GM21737 (cell line): ENCODE measurements at regions not wholly inside any gene's neighbourhood (a gene's known extent, or its start where the extent isn't known, plus 50 kb on each side); places are given as distances from the start of the nearest gene placed in this dataset.
"Not testable (repeated sequence)": the region's sequence is repeated elsewhere in the genome, so short reads cannot be mapped to it uniquely, and the experiment has no call there.

Experiments used
- ATAC-seq: cut with Tn5 transposase; IDR thresholded peaks from one replicate; pipeline ENCODE4 v1.9.1; 2021; ENCODE audit warnings: mild to moderate bottlenecking, moderate library complexity; ENCODE audit not compliant: unreplicated experiment

DNA sequence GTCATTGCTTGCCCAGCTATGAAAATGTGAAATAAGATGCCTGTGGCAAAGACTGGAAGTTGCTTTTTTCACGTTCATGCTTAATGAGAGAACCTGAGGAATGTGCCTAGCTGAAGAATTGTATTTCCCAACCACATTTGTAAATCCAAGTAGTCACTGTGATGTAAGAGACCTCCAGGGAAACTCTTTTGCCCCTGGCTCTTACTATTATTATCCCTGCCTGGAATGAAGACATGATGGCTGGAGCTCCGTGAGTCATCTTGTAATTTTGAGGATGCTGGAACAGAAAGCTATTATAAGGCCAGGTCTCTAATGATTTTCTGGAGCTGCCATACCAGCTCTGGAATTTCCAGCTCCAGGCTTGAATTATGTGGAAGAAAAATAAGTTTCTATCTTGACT, 894.3 kb downstream of the DIAPH3 start:
- no peak for ATAC-seq

DNA sequence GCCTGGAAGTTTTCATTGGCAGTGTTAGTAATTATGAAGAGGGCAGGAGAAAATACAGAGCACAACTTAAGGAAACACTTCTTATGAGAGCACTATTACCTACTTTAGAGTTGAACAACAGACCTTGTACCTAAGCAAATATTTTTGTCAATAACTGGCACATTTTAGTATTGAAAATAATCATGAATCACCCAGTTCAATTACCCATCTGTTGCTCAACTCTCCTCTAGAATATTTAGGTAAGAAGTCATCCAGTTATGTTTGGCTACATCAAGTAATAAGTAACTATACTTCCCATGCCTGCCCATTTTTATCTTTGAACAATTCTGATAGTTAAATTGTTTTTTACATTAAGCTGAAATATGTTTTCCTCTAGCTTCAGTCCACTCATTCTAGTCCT, 893.4 kb downstream of the DIAPH3 start:
- no peak for ATAC-seq

- peak; percentile 66 for ATAC-seq
These were observed 888.6 kb downstream of the DIAPH3 start for GRCh38 chr13:59274958-59275727.

DNA sequence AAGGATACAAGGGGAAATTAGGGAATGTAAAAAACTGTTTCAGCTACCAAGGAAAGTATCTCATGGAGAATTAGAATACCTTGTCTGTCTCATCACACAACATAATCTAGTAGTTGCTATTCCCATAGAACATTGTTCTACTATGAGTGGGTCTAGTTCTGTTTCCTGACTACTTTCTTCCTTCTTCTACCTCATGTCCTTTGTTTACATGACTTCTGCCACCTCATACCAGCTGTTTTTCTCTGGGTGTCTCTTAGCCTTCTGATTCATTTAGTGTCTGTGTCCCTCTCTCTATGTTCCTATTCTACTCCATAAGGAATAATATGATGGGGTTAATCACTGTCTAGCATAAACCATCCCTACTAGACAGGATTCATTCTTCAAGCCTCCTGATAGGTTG, 887.3 kb downstream of the DIAPH3 start:
- no peak for ATAC-seq

GRCh38 chr13:59277106-59277505, 886.6 kb downstream of the DIAPH3 start:
- ATAC-seq: no peak

DNA sequence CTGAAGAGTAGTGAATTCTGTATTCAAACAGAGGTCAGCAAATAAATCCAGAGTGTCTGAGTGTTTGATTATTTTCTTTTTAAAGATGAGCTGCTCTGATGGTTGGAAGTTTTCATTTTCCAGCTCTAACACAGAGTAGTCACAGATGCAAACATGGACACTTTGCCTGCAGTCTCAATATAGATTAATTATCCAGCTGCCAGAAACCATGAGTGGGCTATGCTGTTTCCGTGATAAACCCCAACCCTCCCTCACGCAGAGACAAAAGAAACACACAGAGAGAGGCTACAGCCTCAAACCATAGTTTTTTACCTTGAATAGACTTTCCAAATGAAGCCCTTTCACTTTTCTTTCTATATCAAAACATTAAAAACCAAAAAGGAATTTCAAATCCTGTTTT, 884.7 kb downstream of the DIAPH3 start:
- ATAC-seq: no peak

GRCh38 chr13:59279576-59279975, 884.2 kb downstream of the DIAPH3 start:
- no peak for ATAC-seq

DNA sequence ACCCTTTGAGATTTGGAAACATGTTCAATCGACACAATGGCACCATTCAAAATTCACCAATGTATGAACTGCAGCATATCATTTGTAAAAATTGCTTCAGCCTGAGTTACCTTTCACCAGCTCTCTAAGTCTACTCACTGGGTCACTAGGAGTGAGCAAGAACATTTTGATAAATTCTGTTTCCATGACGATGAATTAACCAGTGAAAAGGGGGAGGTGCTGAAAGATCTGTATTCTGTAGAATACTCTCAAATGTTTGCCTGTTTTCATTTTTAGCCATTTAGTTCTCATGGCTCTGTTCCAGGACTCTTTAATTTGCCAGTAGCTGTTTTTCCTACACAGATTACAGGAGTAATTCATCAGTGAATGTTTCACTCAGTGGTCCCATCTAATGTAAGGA, 883.4 kb downstream of the DIAPH3 start:
- no peak for ATAC-seq

- no peak for ATAC-seq
These were observed 882.3 kb downstream of the DIAPH3 start for GRCh38 chr13:59281453-59281852.

GRCh38 chr13:59292240-59292639, 871.5 kb downstream of the DIAPH3 start:
- ATAC-seq: not testable (repeated sequence)

DNA sequence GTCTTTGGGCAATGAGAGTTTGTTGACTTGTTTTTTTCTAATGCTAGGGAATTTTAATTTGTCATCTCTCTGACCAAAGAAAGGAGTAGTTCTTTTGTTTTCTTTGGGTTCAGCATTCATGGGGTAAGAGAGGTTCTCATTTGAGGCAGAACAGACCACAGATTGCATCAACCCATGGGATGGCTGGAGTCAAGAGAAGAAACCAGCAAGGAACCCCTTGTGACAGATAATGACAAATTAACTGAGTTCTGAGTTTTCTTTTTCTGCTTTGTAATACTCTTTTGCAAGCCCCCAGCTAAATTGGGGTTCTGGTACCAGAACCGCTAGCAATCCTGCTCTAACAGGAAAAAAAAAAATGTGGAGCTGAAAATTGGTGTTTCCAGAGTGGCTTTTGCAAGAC, 864.1 kb downstream of the DIAPH3 start:
- no peak for ATAC-seq

- no peak for ATAC-seq
These were observed 863.2 kb downstream of the DIAPH3 start for GRCh38 chr13:59300355-59301173.

DNA sequence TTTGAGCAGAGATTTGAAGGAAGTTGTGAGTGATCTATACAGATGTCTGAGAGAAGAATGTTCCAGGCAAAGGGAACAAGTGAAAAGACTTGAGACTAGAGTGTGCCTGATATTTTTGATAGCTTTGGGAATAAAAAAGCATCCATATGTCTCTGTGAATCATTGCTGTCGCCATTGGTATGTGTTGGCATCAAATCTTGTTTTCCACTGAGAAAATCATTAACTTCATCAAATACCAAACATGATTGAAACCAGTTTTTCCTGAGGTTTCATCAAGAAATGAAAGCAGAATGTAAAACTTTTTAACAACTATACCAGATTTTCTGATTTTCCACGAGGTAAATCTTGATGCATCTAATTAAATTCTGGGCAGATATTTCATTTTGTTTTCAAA, 862.6 kb downstream of the DIAPH3 start:
- no peak for ATAC-seq

GRCh38 chr13:59303433-59303832, 860.3 kb downstream of the DIAPH3 start:
- no peak for ATAC-seq

GRCh38 chr13:59304596-59304995, 859.1 kb downstream of the DIAPH3 start:
- no peak for ATAC-seq

- no peak for ATAC-seq
These were observed 857.8 kb downstream of the DIAPH3 start for GRCh38 chr13:59305896-59306295.

DNA sequence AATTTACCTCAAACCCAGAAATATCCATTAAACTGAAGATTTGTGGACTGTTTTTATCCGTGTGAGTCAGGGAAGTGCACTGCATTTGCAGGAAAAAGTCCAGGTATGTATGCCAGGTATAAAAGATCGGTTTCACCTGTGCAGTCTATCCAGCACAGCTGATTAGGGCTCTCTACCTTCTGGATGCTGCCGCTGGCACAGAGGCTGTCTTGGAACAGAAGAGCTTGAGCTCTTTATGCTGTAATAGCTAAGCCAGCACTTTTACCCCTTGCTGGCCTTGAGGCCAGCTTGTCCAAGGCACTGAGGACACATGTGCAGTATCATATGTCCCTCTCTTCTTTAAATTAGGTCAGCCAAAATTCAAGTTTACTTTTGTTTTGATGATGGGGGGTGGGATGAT, 851.0 kb downstream of the DIAPH3 start:
- ATAC-seq: no peak

DNA sequence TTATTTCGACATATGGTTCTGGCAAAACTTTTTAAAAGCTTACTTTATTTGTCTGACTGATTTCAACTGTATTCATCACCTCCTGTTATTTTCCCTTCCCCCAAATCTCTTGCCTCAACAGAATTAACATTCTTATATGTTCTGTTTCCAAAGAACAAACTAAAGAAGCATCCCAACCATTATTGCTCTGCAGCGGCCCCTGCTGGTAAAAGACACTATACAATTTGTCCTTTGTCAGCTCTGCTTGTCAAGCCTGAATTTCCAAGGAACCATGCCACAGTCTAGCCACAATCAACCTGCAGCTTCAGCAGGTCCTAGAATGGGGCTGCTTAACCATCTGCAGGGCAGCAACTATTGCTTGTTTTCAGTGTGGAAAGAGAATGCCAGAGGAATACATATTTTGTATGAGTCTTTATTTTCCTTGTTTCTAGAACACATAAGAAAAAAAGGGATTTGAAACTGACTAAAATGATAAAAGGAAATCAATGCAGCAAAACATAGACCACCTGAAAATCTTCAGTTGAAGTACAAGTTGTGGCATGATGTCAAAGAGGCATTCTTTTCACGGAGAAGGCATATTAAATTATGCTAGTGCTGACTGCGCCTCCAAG, 845.3 kb downstream of the DIAPH3 start:
- ATAC-seq: no peak

GRCh38 chr13:59319276-59319675, 844.5 kb downstream of the DIAPH3 start:
- no peak for ATAC-seq

DNA sequence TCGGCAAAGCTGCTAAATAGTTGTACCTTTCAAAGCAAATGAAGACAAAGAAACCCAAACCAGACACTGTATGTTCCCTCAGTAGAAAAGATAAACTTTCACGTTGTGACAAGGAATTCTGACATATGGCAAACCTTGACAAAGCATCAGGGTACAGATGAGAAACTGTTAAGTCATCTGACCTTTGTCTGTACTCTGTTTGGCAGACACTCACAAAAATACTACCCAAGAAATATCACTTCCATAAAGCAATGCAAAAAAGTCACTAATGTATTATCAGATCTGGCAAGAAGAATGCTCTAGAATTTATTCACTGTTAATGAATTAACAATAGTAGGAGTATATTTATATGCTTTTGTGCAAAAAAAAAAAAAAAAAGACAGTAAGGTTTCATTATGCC, 843.7 kb downstream of the DIAPH3 start:
- no peak for ATAC-seq

- ATAC-seq: not testable (repeated sequence)
These were observed 839.3 kb downstream of the DIAPH3 start for GRCh38 chr13:59324401-59324800.

DNA sequence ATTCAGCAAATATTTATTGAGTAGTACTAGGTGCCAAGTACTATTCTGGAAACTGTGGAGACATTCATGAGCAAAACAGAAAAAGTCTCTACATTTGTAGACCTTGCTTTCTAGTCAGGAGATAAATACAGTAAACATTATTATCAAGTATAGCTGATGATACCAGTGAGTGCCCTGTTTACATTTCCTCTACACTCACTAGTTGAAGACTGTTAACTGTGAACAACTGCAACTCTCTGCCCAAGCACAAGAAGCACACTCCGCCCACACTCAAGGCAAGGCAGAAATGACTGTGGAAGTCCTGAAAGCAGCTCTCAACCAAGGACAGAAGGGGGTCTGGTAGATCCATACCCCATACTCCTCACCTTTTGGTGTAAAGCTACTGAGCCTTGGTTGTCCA, 837.0 kb downstream of the DIAPH3 start:
- ATAC-seq: no peak
